OCI-M2 (cell line): ENCODE measurements at regions not wholly inside any gene's neighbourhood (a gene's known extent, or its start where the extent isn't known, plus 50 kb on each side); places are given as distances from the start of the nearest gene placed in this dataset.
"Not testable (repeated sequence)": the region's sequence is repeated elsewhere in the genome, so short reads cannot be mapped to it uniquely, and the experiment has no call there.

Experiments
- DNase-seq: peaks from one replicate; lab custom pipeline; 2025; ENCODE audit not compliant: unreplicated experiment; lab: John Stamatoyannopoulos, UW

- DNase-seq = no peak
Measured at GRCh38 chr11:37277896-37278465, 679.9 kb upstream of the RAG2 start.

GRCh38 chr11:37264783-37265182 is 666.7 kb upstream of the RAG2 start:
- DNase-seq = no peak

GRCh38 chr11:37264060-37264459 is 666.0 kb upstream of the RAG2 start:
- no peak for DNase-seq

GRCh38 chr11:37263467-37263866 is 665.4 kb upstream of the RAG2 start:
- DNase-seq = not testable (repeated sequence)

- no peak for DNase-seq
Measured at GRCh38 chr11:37259734-37260133, 661.7 kb upstream of the RAG2 start.

GRCh38 chr11:37248145-37248544 is 650.1 kb upstream of the RAG2 start:
- no peak for DNase-seq

- not testable (repeated sequence) for DNase-seq
Measured at GRCh38 chr11:37246092-37246491, 648.1 kb upstream of the RAG2 start.

GRCh38 chr11:37230865-37231264 is 632.8 kb upstream of the RAG2 start:
- no peak for DNase-seq

- no peak for DNase-seq
Measured at GRCh38 chr11:37223962-37224361, 625.9 kb upstream of the RAG2 start.

- DNase-seq = no peak
Measured at GRCh38 chr11:37203006-37203405, 605.0 kb upstream of the RAG2 start.

- DNase-seq = no peak
Measured at GRCh38 chr11:37199082-37199481, 601.0 kb upstream of the RAG2 start.

- DNase-seq = no peak
Measured at GRCh38 chr11:37184326-37184725, 586.3 kb upstream of the RAG2 start.

- DNase-seq = no peak
Measured at GRCh38 chr11:37182031-37182430, 584.0 kb upstream of the RAG2 start.

- DNase-seq = no peak
Measured at GRCh38 chr11:37177721-37178120, 579.7 kb upstream of the RAG2 start.

GRCh38 chr11:37171451-37171850 is 573.4 kb upstream of the RAG2 start:
- DNase-seq = no peak

GRCh38 chr11:37170311-37170710 is 572.3 kb upstream of the RAG2 start:
- DNase-seq = no peak

- DNase-seq = not testable (repeated sequence)
Measured at GRCh38 chr11:37145434-37145833, 547.4 kb upstream of the RAG2 start.

GRCh38 chr11:37142591-37142990 is 544.6 kb upstream of the RAG2 start:
- no peak for DNase-seq

- DNase-seq = no peak
Measured at GRCh38 chr11:37141707-37142106, 543.7 kb upstream of the RAG2 start.

GRCh38 chr11:37135606-37136005 is 537.6 kb upstream of the RAG2 start:
- DNase-seq = not testable (repeated sequence)

- DNase-seq = no peak
Measured at GRCh38 chr11:37134637-37135036, 536.6 kb upstream of the RAG2 start.

GRCh38 chr11:37124384-37124783 is 526.3 kb upstream of the RAG2 start:
- DNase-seq = no peak

GRCh38 chr11:37115963-37116362 is 517.9 kb upstream of the RAG2 start:
- DNase-seq = no peak

- DNase-seq = no peak
Measured at GRCh38 chr11:37110385-37110784, 512.3 kb upstream of the RAG2 start.
